SK-N-MC (cell line): ENCODE measurements at regions not wholly inside any gene's neighbourhood (a gene's known extent, or its start where the extent isn't known, plus 50 kb on each side); places are given as distances from the start of the nearest gene placed in this dataset.

Source experiments
- DNase-seq: peaks from one replicate; pipeline ENCODE4 v3.0.0-alpha.2; 2011; ENCODE audit warnings: low read depth, low spot score
- H3K27ac ChIP-seq: fragments of 200-600 bp; sonication (generic); 2 replicates; pipeline ENCODE4 v1.5.1; 2016; ENCODE audit warnings: mixed run types
- H3K36me3 ChIP-seq: fragments of 200-600 bp; sonication (generic); 2 replicates; pipeline ENCODE4 v1.6.1; 2017; ENCODE audit warnings: antibody characterized with exemption, low read length, mixed read lengths; ENCODE audit not compliant: insufficient read depth
- H3K4me3 ChIP-seq: fragments of 200-600 bp; sonication (generic); 2 replicates; pipeline ENCODE4 v1.5.1; 2016
- H3K9ac ChIP-seq: fragments of 200-600 bp; sonication (generic); 2 replicates; pipeline ENCODE4 v1.8.0; 2017; ENCODE audit warnings: mixed run types, mixed read lengths; ENCODE audit not compliant: insufficient read length
- H3K9me3 ChIP-seq: fragments of 200-600 bp; sonication (generic); 2 replicates; pipeline ENCODE4 v1.6.1; 2017; ENCODE audit warnings: low read depth, mild to moderate bottlenecking, antibody characterized with exemption, low read length, moderate library complexity, mixed read lengths
- EZH2 ChIP-seq: fragments of 200-600 bp; sonication (generic); IDR thresholded peaks from one replicate; pipeline ENCODE4 v1.6.1; 2017; ENCODE audit warnings: antibody characterized with exemption
- FOXP2 ChIP-seq: optimal IDR thresholded peaks from 2 replicates; pipeline ENCODE3; 2011; ENCODE audit warnings: mild to moderate bottlenecking, moderate library complexity; ENCODE audit not compliant: insufficient read depth; ENCODE audit errors: extremely low read length, control extremely low read depth
- POLR2AphosphoS5 ChIP-seq: IDR thresholded peaks from 2 replicates; pipeline ENCODE4 v1.6.1; 2012; ENCODE audit warnings: mild to moderate bottlenecking, low read depth, low read length, borderline replicate concordance

GRCh38 chr11:21625982-21626381 is 566.9 kb upstream of the ANO5 start:
- H3K4me3 ChIP-seq = no peak overlapping the region
- no peaks in the 10 kb centered on the region for H3K9me3 ChIP-seq
- H3K27ac ChIP-seq = no peak overlapping the region
- no peaks in the 10 kb centered on the region for H3K36me3 ChIP-seq
- DNase-seq = peak; percentile 16
- no peak for TF ChIP-seq EZH2
- TF ChIP-seq FOXP2 = no peak
- TF ChIP-seq POLR2AphosphoS5 = no peak
- H3K9ac ChIP-seq = no peak overlapping the region

- Histone ChIP-seq H3K27ac (no peak overlapping the region), H3K36me3 (no peaks in the 10 kb centered on the region), H3K9me3 (no peaks in the 10 kb centered on the region), H3K9ac (no peak overlapping the region), H3K4me3 (no peak overlapping the region)
- no peak for TF ChIP-seq POLR2AphosphoS5
- no peak for TF ChIP-seq EZH2
- TF ChIP-seq FOXP2 = no peak
- DNase-seq = no peak
Observed at GRCh38 chr11:21628641-21629040, 564.2 kb upstream of the ANO5 start.

- H3K36me3 ChIP-seq = no peaks in the 10 kb centered on the region
- no peak for TF ChIP-seq POLR2AphosphoS5
- TF ChIP-seq FOXP2 = no peak
- no peak for TF ChIP-seq EZH2
Observed at GRCh38 chr11:21630934-21631478, 561.9 kb upstream of the ANO5 start.

DNA sequence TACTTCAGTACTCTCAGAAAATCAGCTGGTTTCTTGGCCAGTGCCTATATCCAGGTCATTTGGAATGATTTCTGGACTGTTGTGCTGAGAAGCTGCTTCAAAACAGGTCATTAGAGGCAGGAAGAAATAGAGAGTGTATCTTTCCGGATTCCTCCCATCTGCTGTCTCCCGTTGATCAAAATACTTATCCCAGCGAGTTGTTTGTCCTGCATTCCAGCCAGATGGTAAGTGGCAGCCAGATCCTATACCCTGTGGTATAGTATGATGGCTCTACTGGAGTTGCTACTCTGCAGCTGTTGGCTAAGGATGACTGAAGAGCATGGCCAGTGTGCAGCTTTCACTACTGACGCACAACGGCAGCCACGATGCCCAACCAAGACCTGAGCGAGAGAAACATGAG is 560.9 kb upstream of the ANO5 start:
- no peaks in the 10 kb centered on the region for H3K36me3 ChIP-seq
- DNase-seq = no peak
- H3K4me3 ChIP-seq = no peak overlapping the region
- H3K9me3 ChIP-seq = no peaks in the 10 kb centered on the region
- no peak overlapping the region for H3K9ac ChIP-seq
- H3K27ac ChIP-seq = no peak overlapping the region
- TF ChIP-seq FOXP2 (no peak), EZH2 (no peak), POLR2AphosphoS5 (no peak)

More at GRCh38 chr11:21630934-21631478, 561.9 kb upstream of the ANO5 start:
- no peak for DNase-seq
- Histone ChIP-seq H3K4me3 (no peak overlapping the region), H3K9me3 (no peaks in the 10 kb centered on the region), H3K27ac (no peak overlapping the region), H3K9ac (no peak overlapping the region)

DNA sequence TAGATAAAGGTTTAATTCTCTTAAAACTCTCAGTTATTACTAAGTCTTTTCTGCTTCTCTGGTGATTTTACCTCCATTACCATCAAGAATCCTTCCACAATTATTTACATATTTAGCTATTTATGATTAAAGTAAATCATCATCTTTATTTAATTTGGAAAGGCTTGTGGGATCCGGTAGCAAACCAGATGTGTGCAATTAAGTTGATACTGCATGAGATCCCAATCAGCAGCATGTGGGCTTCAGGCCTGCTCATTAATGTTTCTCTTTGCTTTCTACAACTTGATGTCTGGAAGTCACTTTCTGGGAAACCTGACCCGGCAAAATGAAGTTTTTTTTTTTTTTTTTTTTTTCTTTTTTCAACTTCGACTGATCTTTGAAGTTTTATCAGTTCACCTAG is 558.4 kb upstream of the ANO5 start:
- H3K9me3 ChIP-seq = no peaks in the 10 kb centered on the region
- DNase-seq = peak; percentile 16
- H3K4me3 ChIP-seq = no peak overlapping the region
- H3K27ac ChIP-seq = no peak overlapping the region
- H3K36me3 ChIP-seq = no peaks in the 10 kb centered on the region
- H3K9ac ChIP-seq = no peak overlapping the region
- TF ChIP-seq EZH2 = no peak
- no peak for TF ChIP-seq POLR2AphosphoS5
- no peak for TF ChIP-seq FOXP2

DNA sequence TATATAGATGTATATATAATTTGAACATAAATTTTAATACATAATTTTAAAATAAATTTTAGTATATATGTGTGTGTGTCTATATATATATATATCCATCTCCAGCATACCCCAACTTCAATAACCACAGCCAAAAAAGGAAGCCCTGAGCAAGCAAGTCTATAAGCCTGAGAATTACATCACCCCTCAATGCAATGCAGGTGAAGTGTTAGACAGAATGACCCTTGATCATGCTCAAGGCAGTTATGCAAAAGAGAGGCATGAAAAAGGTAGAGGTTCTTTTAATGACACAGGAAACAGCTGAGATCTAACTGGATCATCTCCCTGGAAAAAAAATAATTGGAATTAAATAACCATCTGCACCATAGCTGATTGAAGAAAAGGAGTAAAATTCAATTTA is 557.9 kb upstream of the ANO5 start:
- H3K36me3 ChIP-seq = no peaks in the 10 kb centered on the region
- H3K9me3 ChIP-seq = no peaks in the 10 kb centered on the region
- no peak overlapping the region for H3K27ac ChIP-seq
- H3K9ac ChIP-seq = no peak overlapping the region
- TF ChIP-seq POLR2AphosphoS5 = no peak
- TF ChIP-seq EZH2 = no peak
- TF ChIP-seq FOXP2 = no peak
- H3K4me3 ChIP-seq = no peak overlapping the region
- no peak for DNase-seq

- Histone ChIP-seq H3K4me3 (no peak overlapping the region), H3K36me3 (no peaks in the 10 kb centered on the region), H3K9ac (no peak overlapping the region), H3K27ac (no peak overlapping the region), H3K9me3 (no peaks in the 10 kb centered on the region)
- no peak for DNase-seq
- TF ChIP-seq POLR2AphosphoS5 = no peak
- no peak for TF ChIP-seq FOXP2
- no peak for TF ChIP-seq EZH2
Observed at GRCh38 chr11:21635394-21636145, 557.3 kb upstream of the ANO5 start.

- no peak for DNase-seq
- Histone ChIP-seq H3K9me3 (no peaks in the 10 kb centered on the region), H3K4me3 (no peak overlapping the region), H3K27ac (no peak overlapping the region), H3K36me3 (no peaks in the 10 kb centered on the region), H3K9ac (no peak overlapping the region)
- TF ChIP-seq FOXP2 (no peak), EZH2 (no peak), POLR2AphosphoS5 (no peak)
Observed at GRCh38 chr11:21636561-21636960, 556.3 kb upstream of the ANO5 start.
